ENCODE measurements at regions not wholly inside any gene's neighbourhood (a gene's known extent, or its start where the extent isn't known, plus 50 kb on each side); places are given as distances from the start of the nearest gene placed in this dataset.
"Not testable (repeated sequence)": the region's sequence is repeated elsewhere in the genome, so short reads cannot be mapped to it uniquely, and the experiment has no call there.

GRCh38 chrX:140249088-140249487, 255.8 kb downstream of the SOX3 start:
- 51% methylated on average over 8 of the region's 8 CpGs for whole genome bisulfite sequencing

GRCh38 chrX:140229191-140229590, 263.9 kb upstream of the CXorf66 start:
- 27% methylated on average over 1 of the region's 1 CpG for WGBS
- Histone ChIP-seq H3K36me3 (no peaks in the 10 kb centered on the region), H3K27me3 (no peaks in the 10 kb centered on the region), H3K4me3 (no peak overlapping the region), H3K9me3 (no peaks in the 10 kb centered on the region), H3K4me1 (no peaks in the 10 kb centered on the region), H3K27ac (no peak overlapping the region)
- no peak for TF ChIP-seq EP300 (IDR thresholded peaks at IDR 0.05)
- no peak for DNase-seq (ENCODE audit: low spot score in 2 of 2)

More at GRCh38 chrX:140249088-140249487, 255.8 kb downstream of the SOX3 start:
- TF ChIP-seq EP300 (IDR thresholded peaks at IDR 0.05) (no peak), POLR2AphosphoS5 (IDR thresholded peaks at IDR 0.05) (no peak), POLR2A (IDR thresholded peaks at IDR 0.05) (no peak), CTCF (IDR thresholded peaks at IDR 0.05) (no peak)
- DNase-seq (ENCODE audit: low spot score in 2 of 2) = no peak
- no peak overlapping the region for H3K27ac ChIP-seq
- no peaks in the 10 kb centered on the region for H3K9me3 ChIP-seq
- no peak overlapping the region for H3K4me3 ChIP-seq
- no peaks in the 10 kb centered on the region for H3K36me3 ChIP-seq
- no peaks in the 10 kb centered on the region for H3K4me1 ChIP-seq
- no peaks in the 10 kb centered on the region for H3K27me3 ChIP-seq

- H3K9me3 ChIP-seq; H3K27me3 ChIP-seq; H3K4me3 ChIP-seq; H3K4me1 ChIP-seq; H3K36me3 ChIP-seq; H3K27ac ChIP-seq; DNase-seq (ENCODE audit: low spot score in 2 of 2): not testable (repeated sequence)
- 57% methylated on average over 8 of the region's 8 CpGs for WGBS
Measured at GRCh38 chrX:140226037-140226436, 260.7 kb upstream of the CXorf66 start.

- H3K27me3 ChIP-seq; DNase-seq (ENCODE audit: low spot score in 2 of 2); H3K4me3 ChIP-seq; H3K9me3 ChIP-seq; H3K27ac ChIP-seq; H3K4me1 ChIP-seq; H3K36me3 ChIP-seq: not testable (repeated sequence)
- 59% methylated on average over 2 of the region's 3 CpGs for WGBS
Measured at GRCh38 chrX:140215894-140216293, 250.6 kb upstream of the CXorf66 start.

- not testable (repeated sequence) for H3K36me3 ChIP-seq; H3K27ac ChIP-seq; H3K4me3 ChIP-seq; H3K4me1 ChIP-seq; DNase-seq (ENCODE audit: low spot score in 2 of 2); H3K27me3 ChIP-seq; H3K9me3 ChIP-seq
- 52% methylated on average over 2 of the region's 3 CpGs for WGBS
Measured at GRCh38 chrX:140214518-140214917, 249.2 kb upstream of the CXorf66 start.

- DNase-seq (ENCODE audit: low spot score in 2 of 2) = no peak
- WGBS = 96% methylated on average over 1 of the region's 1 CpG
- H3K9me3 ChIP-seq = no peaks in the 10 kb centered on the region
- H3K4me3 ChIP-seq = no peak overlapping the region
- H3K27ac ChIP-seq = no peak overlapping the region
- no peaks in the 10 kb centered on the region for H3K27me3 ChIP-seq
- no peaks in the 10 kb centered on the region for H3K4me1 ChIP-seq
- H3K36me3 ChIP-seq = no peaks in the 10 kb centered on the region
- TF ChIP-seq EP300 (IDR thresholded peaks at IDR 0.05) = no peak
- TF ChIP-seq CTCF (IDR thresholded peaks at IDR 0.05) = no peak
- no peak for TF ChIP-seq POLR2A (IDR thresholded peaks at IDR 0.05)
- TF ChIP-seq POLR2AphosphoS5 (IDR thresholded peaks at IDR 0.05) = no peak
Measured at GRCh38 chrX:140206657-140207056, 241.3 kb upstream of the CXorf66 start.

- Histone ChIP-seq H3K27me3 (no peaks in the 10 kb centered on the region), H3K4me1 (no peaks in the 10 kb centered on the region), H3K4me3 (no peak overlapping the region), H3K9me3 (no peaks in the 10 kb centered on the region), H3K27ac (no peak overlapping the region), H3K36me3 (no peaks in the 10 kb centered on the region)
- 31% methylated on average over 8 of the region's 8 CpGs for WGBS
- no peak for DNase-seq (ENCODE audit: low spot score in 2 of 2)
- TF ChIP-seq POLR2A (IDR thresholded peaks at IDR 0.05) (no peak), POLR2AphosphoS5 (IDR thresholded peaks at IDR 0.05) (no peak), EP300 (IDR thresholded peaks at IDR 0.05) (no peak), CTCF (IDR thresholded peaks at IDR 0.05) (no peak)
Measured at GRCh38 chrX:140190441-140191108, 225.3 kb upstream of the CXorf66 start.

Data from suprapubic skin (tissue), 4 donors.